NCI-H446 (cell line): ENCODE measurements at regions not wholly inside any gene's neighbourhood (a gene's known extent, or its start where the extent isn't known, plus 50 kb on each side); places are given as distances from the start of the nearest gene placed in this dataset.

Experiments
- DNase-seq, 2 experiments: peaks; one replicate each; lab custom pipeline; 2025; lab: John Stamatoyannopoulos, UW

DNA sequence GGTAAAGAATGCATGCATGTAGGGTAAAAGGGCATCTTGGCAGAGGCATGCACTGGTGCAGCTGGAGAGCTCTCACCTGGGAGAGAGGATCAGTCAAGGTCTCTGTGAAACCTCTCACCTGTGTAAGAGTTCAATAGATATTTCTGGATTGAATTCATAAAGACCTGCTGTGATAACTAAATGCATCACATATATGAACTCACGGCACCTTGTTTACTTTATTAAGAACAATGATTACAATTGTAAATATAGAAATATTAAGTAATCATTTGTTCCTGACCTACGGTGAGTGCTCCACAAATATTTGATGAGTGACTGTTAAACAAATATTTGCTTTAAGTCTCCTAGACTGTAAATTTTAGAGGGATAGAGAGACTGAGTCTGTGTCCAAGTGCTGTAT is 85.9 kb upstream of the PAQR3 start:
- DNase-seq = no peak

- DNase-seq = no peak
These were observed 84.8 kb upstream of the PAQR3 start for GRCh38 chr4:79023799-79024770.

DNA sequence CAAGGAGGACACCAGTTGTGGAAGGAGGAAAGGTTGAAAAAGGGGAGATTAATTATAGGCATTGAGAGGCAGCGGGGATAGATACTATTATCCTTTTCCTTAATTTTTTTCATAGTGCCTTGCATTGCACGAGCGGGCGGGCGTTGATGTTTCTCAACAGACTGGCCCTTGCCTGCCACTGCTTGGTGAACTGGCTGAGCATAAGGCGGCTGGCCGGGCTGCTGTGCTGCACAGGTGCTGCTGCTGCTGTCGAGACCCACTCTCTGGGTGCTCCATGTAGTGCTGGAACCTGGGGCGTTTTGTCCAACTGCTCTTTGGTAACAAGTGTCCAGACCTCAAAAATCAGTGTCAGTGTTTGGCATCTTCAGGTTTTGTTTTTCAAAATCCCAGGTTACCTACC is 83.3 kb upstream of the PAQR3 start:
- no peak for DNase-seq

DNA sequence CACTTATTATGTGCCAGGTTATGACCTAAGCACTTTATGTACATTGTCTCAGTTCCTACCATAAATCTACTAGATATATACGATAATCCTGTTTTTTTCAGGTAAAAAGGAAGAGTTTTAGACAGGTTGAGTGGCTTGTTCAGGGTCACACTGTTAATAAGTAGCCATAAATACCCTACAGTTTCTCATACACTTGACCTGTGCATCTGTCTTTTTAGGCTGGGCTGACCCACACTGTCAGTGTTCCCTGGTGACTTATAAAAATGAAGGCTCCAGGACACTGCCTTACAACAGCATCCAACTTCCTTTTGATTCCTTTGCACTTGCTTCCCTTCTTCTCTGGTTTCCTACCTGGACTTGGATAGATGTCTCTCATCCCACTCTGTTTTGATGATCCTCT is 78.2 kb upstream of the PAQR3 start:
- no peak for DNase-seq

GRCh38 chr4:79016878-79017277 is 77.6 kb upstream of the PAQR3 start:
- no peak for DNase-seq

GRCh38 chr4:79015411-79015810 is 76.2 kb upstream of the PAQR3 start:
- peak in 1 of 2 experiments; percentile 60 for DNase-seq

DNA sequence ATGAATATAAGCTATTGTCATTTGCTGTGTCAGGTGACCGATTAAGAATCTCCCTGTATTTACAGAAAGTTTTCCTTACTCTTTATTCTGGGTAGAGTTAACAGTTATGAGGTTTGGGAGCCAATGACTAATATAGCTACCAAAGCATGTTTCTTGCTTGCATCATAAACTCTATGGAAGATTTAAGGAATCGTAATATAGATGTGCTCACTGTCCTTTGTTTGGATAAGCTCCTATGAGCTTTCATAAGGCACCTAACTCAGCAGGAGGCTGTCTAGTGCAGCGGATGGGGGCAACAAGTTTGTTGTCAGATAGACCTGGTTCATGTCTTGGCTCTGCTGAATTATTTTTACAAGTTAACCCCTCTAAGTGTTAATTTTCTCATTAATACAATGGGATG is 75.0 kb upstream of the PAQR3 start:
- no peak for DNase-seq

- peak in 1 of 2 experiments; percentile 4 for DNase-seq
These were observed 74.5 kb upstream of the PAQR3 start for GRCh38 chr4:79013756-79014155.

GRCh38 chr4:78990938-78991810 is 51.9 kb upstream of the PAQR3 start:
- no peak for DNase-seq

- no peak for DNase-seq
These were observed 50.5 kb upstream of the PAQR3 start for GRCh38 chr4:78989697-78990270.
